Adrenal gland (tissue), 5 donors: ENCODE measurements at regions not wholly inside any gene's neighbourhood (a gene's known extent, or its start where the extent isn't known, plus 50 kb on each side); places are given as distances from the start of the nearest gene placed in this dataset.

Source experiments
- POLR2A ChIP-seq, 2 donors: fragments of 450-650 bp; IDR thresholded peaks; one replicate each; pipeline ENCODE4 v1.6.1; 2017; ENCODE audit warnings: antibody characterized with exemption in 2 of 2, mild to moderate bottlenecking in 2 of 2, moderate library complexity in 1 of 2
- TF ChIP-seq, protein P1 (sequence below), 6 experiments: fragments of 450-650 bp in 4 of 6; fragments of 200-600 bp in 2 of 6; sonication (generic) in 1 of 6; IDR thresholded peaks; 1 replicate in 5 of 6; 2 replicates in 1 of 6; pipeline versions ENCODE4 v1.5.1 to v1.8.0; 2016 to 2021; ENCODE audit warnings: antibody characterized with exemption in 6 of 6, mild to moderate bottlenecking in 2 of 6, moderate library complexity in 1 of 6
- donor health status: DM: no; HTN: no; CAD: no.

DNA sequence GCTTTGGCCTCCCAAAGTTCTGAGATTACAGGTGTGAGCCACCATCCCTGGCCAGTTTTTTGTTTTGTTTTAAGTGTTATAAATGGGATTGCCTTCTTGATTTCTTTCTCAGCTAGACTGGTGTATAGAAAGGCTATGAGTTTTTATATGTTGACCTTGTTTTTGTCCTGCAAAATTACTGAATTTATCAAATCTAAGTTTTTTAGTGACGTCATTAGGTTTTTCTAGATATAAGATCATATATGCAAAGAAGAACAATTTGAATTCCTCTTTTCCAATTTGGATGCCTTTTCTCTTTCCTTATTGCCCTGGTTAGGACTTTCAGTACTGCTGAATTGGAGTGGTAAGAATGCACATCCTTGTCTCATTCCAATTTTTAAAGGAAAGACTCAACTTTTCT is 81.3 kb upstream of the MOCS1 start:
- TF ChIP-seq, protein P1, sequence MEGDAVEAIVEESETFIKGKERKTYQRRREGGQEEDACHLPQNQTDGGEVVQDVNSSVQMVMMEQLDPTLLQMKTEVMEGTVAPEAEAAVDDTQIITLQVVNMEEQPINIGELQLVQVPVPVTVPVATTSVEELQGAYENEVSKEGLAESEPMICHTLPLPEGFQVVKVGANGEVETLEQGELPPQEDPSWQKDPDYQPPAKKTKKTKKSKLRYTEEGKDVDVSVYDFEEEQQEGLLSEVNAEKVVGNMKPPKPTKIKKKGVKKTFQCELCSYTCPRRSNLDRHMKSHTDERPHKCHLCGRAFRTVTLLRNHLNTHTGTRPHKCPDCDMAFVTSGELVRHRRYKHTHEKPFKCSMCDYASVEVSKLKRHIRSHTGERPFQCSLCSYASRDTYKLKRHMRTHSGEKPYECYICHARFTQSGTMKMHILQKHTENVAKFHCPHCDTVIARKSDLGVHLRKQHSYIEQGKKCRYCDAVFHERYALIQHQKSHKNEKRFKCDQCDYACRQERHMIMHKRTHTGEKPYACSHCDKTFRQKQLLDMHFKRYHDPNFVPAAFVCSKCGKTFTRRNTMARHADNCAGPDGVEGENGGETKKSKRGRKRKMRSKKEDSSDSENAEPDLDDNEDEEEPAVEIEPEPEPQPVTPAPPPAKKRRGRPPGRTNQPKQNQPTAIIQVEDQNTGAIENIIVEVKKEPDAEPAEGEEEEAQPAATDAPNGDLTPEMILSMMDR (IDR thresholded peaks at IDR 0.05), result no peak
- no peak for TF ChIP-seq POLR2A (IDR thresholded peaks at IDR 0.05)
